ENCODE measurements at regions not wholly inside any gene's neighbourhood (a gene's known extent, or its start where the extent isn't known, plus 50 kb on each side); places are given as distances from the start of the nearest gene placed in this dataset.

GRCh38 chr12:63317286-63317846 lies 166.4 kb upstream of the AVPR1A start:
- TF ChIP-seq, protein P1, sequence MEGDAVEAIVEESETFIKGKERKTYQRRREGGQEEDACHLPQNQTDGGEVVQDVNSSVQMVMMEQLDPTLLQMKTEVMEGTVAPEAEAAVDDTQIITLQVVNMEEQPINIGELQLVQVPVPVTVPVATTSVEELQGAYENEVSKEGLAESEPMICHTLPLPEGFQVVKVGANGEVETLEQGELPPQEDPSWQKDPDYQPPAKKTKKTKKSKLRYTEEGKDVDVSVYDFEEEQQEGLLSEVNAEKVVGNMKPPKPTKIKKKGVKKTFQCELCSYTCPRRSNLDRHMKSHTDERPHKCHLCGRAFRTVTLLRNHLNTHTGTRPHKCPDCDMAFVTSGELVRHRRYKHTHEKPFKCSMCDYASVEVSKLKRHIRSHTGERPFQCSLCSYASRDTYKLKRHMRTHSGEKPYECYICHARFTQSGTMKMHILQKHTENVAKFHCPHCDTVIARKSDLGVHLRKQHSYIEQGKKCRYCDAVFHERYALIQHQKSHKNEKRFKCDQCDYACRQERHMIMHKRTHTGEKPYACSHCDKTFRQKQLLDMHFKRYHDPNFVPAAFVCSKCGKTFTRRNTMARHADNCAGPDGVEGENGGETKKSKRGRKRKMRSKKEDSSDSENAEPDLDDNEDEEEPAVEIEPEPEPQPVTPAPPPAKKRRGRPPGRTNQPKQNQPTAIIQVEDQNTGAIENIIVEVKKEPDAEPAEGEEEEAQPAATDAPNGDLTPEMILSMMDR (IDR thresholded peaks at IDR 0.05) = no peak
- TF ChIP-seq POLR2A (IDR thresholded peaks at IDR 0.05) (no peak), POLR2AphosphoS5 (IDR thresholded peaks at IDR 0.05) (no peak), EP300 (IDR thresholded peaks at IDR 0.05; ENCODE audit: low read depth) (no peak)

Data from transverse colon (tissue), 4 donors.